ENCODE measurements at regions not wholly inside any gene's neighbourhood (a gene's known extent, or its start where the extent isn't known, plus 50 kb on each side); places are given as distances from the start of the nearest gene placed in this dataset.

- TF ChIP-seq ZFP3 (CRISPR knock-in tag; IDR thresholded peaks at IDR 0.05) (no peak), ZNF70 (CRISPR knock-in tag; IDR thresholded peaks at IDR 0.05) (no peak), ZNF8 (CRISPR knock-in tag; IDR thresholded peaks at IDR 0.05) (no peak), ISL1 (CRISPR knock-in tag; IDR thresholded peaks at IDR 0.05) (no peak)
Observed at GRCh38 chr2:2667690-2668089, 336.6 kb upstream of the MYT1L start (continued).

- ATAC-seq: no peak
- no peak for TF ChIP-seq ZNF70 (CRISPR knock-in tag; IDR thresholded peaks at IDR 0.05)
- no peak for TF ChIP-seq ESRRG (CRISPR knock-in tag; IDR thresholded peaks at IDR 0.05)
- no peak for TF ChIP-seq CSRNP3 (CRISPR knock-in tag; IDR thresholded peaks at IDR 0.05)
- no peak for TF ChIP-seq POU6F1 (CRISPR knock-in tag; IDR thresholded peaks at IDR 0.05; ENCODE audit: borderline replicate concordance, low read depth)
- no peak for TF ChIP-seq TOX (CRISPR knock-in tag; IDR thresholded peaks at IDR 0.05; ENCODE audit: borderline replicate concordance)
- no peak for TF ChIP-seq ZC3H10 (CRISPR knock-in tag; IDR thresholded peaks at IDR 0.05)
- TF ChIP-seq ARNTL (CRISPR knock-in tag; IDR thresholded peaks at IDR 0.05; ENCODE audit: borderline replicate concordance, low read depth): no peak
- TF ChIP-seq ZNF565 (CRISPR knock-in tag; conservative IDR thresholded peaks at IDR 0.05; ENCODE audit: low read depth): no peak
- no peak for TF ChIP-seq RARB (CRISPR knock-in tag; IDR thresholded peaks at IDR 0.05)
- TF ChIP-seq ZFP3 (CRISPR knock-in tag; IDR thresholded peaks at IDR 0.05): no peak
- TF ChIP-seq SNAI2 (CRISPR knock-in tag; IDR thresholded peaks at IDR 0.05): no peak
- no peak for TF ChIP-seq PPARA (CRISPR knock-in tag; IDR thresholded peaks at IDR 0.05; ENCODE audit: borderline replicate concordance)
- TF ChIP-seq TCF4 (CRISPR knock-in tag; IDR thresholded peaks at IDR 0.05; ENCODE audit: borderline replicate concordance): no peak
- no peak for TF ChIP-seq CSDC2 (CRISPR knock-in tag; IDR thresholded peaks at IDR 0.05)
- no peak for TF ChIP-seq ISL1 (CRISPR knock-in tag; IDR thresholded peaks at IDR 0.05)
Observed at GRCh38 chr2:2665834-2666133, 334.7 kb upstream of the MYT1L start.

GRCh38 chr2:2664989-2665833, 334.1 kb upstream of the MYT1L start:
- no peak for ATAC-seq
- TF ChIP-seq ZC3H10 (CRISPR knock-in tag; IDR thresholded peaks at IDR 0.05): no peak
- no peak for TF ChIP-seq ARNTL (CRISPR knock-in tag; IDR thresholded peaks at IDR 0.05; ENCODE audit: borderline replicate concordance, low read depth)
- no peak for TF ChIP-seq OSR1 (CRISPR knock-in tag; IDR thresholded peaks at IDR 0.05)
- no peak for TF ChIP-seq ZNF8 (CRISPR knock-in tag; IDR thresholded peaks at IDR 0.05)

- TF ChIP-seq ARNTL (CRISPR knock-in tag; IDR thresholded peaks at IDR 0.05; ENCODE audit: borderline replicate concordance, low read depth) (no peak), ESRRG (CRISPR knock-in tag; IDR thresholded peaks at IDR 0.05) (no peak), CREB5 (CRISPR knock-in tag; IDR thresholded peaks at IDR 0.05; ENCODE audit: low read depth) (no peak), TOX (CRISPR knock-in tag; IDR thresholded peaks at IDR 0.05; ENCODE audit: borderline replicate concordance) (no peak), BACH2 (CRISPR knock-in tag; IDR thresholded peaks at IDR 0.05; ENCODE audit: borderline replicate concordance) (no peak), ZNF70 (CRISPR knock-in tag; IDR thresholded peaks at IDR 0.05) (no peak), ZNF8 (CRISPR knock-in tag; IDR thresholded peaks at IDR 0.05) (no peak), TCF4 (CRISPR knock-in tag; IDR thresholded peaks at IDR 0.05; ENCODE audit: borderline replicate concordance) (no peak), ISL1 (CRISPR knock-in tag; IDR thresholded peaks at IDR 0.05) (no peak), ZFP3 (CRISPR knock-in tag; IDR thresholded peaks at IDR 0.05) (no peak)
- no peak for ATAC-seq
Observed at GRCh38 chr2:2663401-2664036, 332.4 kb upstream of the MYT1L start.

GRCh38 chr2:2662847-2663356, 331.8 kb upstream of the MYT1L start:
- no peak for ATAC-seq
- no peak for TF ChIP-seq TCF4 (CRISPR knock-in tag; IDR thresholded peaks at IDR 0.05; ENCODE audit: borderline replicate concordance)
- no peak for TF ChIP-seq PPARA (CRISPR knock-in tag; IDR thresholded peaks at IDR 0.05; ENCODE audit: borderline replicate concordance)
- TF ChIP-seq RARB (CRISPR knock-in tag; IDR thresholded peaks at IDR 0.05): no peak
- no peak for TF ChIP-seq ISL1 (CRISPR knock-in tag; IDR thresholded peaks at IDR 0.05)
- TF ChIP-seq ZFP3 (CRISPR knock-in tag; IDR thresholded peaks at IDR 0.05): no peak
- TF ChIP-seq ZC3H10 (CRISPR knock-in tag; IDR thresholded peaks at IDR 0.05): no peak
- no peak for TF ChIP-seq ESRRG (CRISPR knock-in tag; IDR thresholded peaks at IDR 0.05)
- no peak for TF ChIP-seq CSDC2 (CRISPR knock-in tag; IDR thresholded peaks at IDR 0.05)
- no peak for TF ChIP-seq ZNF70 (CRISPR knock-in tag; IDR thresholded peaks at IDR 0.05)
- no peak for TF ChIP-seq TOX (CRISPR knock-in tag; IDR thresholded peaks at IDR 0.05; ENCODE audit: borderline replicate concordance)
- TF ChIP-seq ZNF8 (CRISPR knock-in tag; IDR thresholded peaks at IDR 0.05): no peak
- no peak for TF ChIP-seq ARNTL (CRISPR knock-in tag; IDR thresholded peaks at IDR 0.05; ENCODE audit: borderline replicate concordance, low read depth)

Measured in SK-N-SH treated with all-trans-retinoic acid at 6 μM for 48 hours (cell line).